Activated CD4-positive, CD25-positive, alpha-beta regulatory T cell treated with anti-CD3 and anti-CD28 coated beads, Interleukin-2, amount 50 U/mL, for 24 hours (primary cell): ENCODE measurements at regions not wholly inside any gene's neighbourhood (a gene's known extent, or its start where the extent isn't known, plus 50 kb on each side); places are given as distances from the start of the nearest gene placed in this dataset.

Source experiments
- ATAC-seq, 2 donors: fragments of 150-1000 bp; cut with Tn5 transposase; one replicate each; pipeline ENCODE4 v1.10.0; 2021; ENCODE audit warnings: mild to moderate bottlenecking in 1 of 2, moderate library complexity in 1 of 2

DNA sequence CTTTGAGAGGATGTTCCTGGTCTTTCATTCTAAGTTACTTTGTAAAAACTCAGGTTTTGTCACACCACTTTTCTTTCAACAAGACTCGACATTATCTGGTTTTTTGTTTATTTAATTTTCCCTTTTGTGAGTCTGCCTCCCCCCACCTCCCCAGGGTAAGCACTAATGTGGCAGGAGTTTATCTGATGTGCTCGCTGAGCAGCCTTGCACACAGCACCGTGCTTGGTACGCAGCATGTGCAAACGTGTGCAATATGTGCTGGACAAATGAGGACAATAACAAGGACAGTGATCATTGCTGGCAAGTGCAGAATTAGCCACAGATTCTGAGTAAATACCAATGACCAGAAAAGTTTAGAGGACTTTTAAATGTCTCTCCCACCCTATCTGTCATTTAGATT lies 391.4 kb downstream of the IRS2 start:
- no peak for ATAC-seq

DNA sequence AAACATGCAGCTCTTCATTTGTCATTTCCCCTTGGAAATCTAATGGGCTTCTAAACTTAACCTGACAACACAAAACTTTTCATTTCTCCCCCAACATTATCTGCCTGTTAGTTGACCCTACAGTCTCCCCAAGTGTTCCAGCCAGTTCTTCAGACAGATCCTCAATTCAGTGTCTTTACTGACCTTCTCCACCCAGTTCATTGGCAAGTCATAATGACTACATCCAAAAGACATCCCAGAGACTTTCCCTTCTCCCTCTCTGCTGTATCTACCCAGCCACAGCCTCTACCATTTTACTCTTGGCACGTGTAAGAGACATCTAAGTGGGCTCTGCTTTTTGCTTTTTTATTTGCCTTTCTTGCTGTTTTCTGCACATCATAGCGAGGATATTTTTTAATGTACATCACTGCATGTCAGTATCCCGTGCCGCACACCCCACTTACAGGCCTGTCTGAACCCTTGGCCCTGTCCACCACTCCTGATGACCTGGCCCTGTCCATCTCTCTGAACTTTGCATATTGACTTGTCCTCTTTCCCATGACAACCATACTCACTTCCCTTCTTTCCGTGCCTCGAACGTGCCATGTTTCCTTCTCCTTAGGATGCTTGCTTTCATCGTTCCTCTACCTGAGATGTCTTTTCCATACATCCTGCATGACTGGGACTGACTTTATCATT lies 391.9 kb downstream of the IRS2 start:
- ATAC-seq, result no peak

- ATAC-seq, result no peak
These were observed 393.3 kb downstream of the IRS2 start for GRCh38 chr13:109393045-109393444.

DNA sequence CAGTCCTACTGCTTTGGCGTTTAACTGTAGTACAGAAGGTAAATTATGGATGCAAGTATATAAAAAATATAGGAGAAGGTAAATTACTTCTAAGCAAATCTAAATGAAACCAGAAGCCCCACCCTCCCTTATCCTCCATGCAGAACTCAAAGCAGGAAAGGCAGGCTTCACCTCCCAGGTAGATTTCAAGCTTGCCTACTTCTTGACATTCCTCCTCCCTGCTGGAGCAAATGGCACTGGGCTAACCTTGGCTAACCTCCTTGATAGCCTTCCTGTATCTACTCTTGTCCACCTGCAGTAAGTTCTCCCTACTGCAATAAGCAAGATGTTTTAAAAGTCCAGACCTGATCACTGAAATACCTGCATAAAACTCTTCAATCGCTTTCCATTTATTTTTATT lies 396.0 kb downstream of the IRS2 start:
- no peak for ATAC-seq

GRCh38 chr13:109389892-109390345 lies 396.5 kb downstream of the IRS2 start:
- no peak for ATAC-seq

GRCh38 chr13:109389456-109389855 lies 396.9 kb downstream of the IRS2 start:
- ATAC-seq, result no peak

DNA sequence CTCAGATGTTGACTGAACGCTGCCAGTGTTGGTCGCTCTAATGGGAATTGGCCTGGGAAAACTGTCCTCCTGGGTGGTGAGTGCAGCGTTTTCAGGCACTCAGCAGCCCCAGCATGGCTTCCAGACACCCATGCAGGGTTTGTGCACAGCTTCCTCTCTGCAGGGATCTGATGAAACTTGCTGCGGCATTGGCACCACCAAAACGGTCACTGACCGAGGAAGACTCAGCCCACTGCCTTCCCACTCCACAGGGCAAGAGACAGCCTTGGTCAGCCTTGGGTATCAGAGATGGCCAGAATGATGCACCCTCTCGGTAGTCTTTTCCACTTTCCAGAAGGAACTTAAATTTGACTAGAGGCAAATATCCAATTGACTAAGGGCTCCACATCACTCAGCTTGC lies 398.9 kb downstream of the IRS2 start:
- no peak for ATAC-seq

DNA sequence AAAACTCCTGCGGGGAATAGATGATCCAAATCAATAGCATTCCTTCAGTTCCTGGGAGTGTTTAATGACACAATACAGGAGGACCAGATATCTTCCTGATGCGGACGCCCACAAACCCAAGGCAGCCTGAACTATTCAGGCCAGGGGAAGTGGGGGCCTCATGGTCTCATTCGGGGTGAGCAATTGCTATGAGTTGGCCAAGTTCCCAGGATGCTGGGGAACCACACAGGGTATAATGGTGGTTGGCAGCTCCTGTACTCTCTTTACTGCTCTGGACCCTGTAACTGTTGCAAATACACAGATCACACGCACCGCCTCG lies 401.2 kb downstream of the IRS2 start:
- no peak for ATAC-seq

GRCh38 chr13:109384491-109385241 lies 401.7 kb downstream of the IRS2 start:
- ATAC-seq, result no peak

DNA sequence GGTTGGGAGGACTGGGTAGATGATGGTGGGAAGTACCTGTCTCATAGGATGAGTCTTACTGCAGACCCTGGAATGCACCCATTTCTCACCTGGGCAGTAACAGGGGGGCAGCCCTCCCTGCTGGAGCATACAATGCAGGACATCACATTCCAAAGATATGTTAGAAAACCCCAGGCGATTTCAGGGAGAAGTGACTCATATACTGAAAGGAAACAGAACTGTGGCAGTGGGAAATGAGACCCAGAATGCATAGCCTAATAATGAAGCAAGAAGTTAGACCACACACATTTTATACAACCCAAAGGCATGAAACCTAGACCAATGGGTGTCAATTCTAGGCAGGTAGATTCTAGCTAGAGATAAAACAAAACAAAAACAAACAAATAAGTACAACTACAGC lies 402.7 kb downstream of the IRS2 start:
- no peak for ATAC-seq

- no peak for ATAC-seq
These were observed 404.7 kb downstream of the IRS2 start for GRCh38 chr13:109381546-109382180.

DNA sequence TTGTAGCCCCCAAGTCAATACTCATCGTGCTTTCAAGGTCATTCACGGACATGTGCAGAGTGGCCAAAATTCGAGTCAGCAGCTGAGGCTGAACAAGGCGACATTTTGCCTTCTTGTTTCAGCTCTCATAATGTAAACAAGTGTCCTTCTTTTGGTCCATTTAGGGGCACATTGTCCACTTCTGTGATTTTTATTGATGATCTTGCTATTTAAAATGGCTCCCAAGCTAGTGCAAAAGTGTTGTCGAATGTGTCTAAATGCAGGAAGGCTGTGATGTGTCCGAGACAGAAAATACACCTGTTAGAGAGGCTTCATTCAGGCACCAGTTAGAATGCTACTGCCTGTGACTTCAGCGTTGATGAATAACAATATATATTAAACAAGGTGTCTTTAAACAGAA lies 405.9 kb downstream of the IRS2 start:
- ATAC-seq, result no peak

DNA sequence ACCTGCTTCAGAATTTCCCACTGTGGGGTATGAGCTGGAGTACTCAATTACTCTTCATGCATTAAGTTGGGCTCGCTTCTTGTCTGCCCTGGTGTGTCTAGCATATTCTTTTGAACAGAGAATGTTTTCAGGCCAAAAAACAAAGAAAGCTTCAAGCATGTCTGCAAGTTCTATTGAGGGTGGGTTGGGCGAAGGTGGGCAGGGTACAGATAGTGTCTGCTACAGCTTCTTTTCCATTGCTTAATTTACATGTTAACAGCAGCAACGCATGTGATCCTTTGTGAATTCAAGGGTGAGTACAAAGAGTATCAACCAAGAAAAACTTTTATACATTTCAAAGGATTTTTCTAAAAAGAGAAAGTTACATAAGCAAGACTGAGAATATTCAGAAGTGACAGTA lies 406.5 kb downstream of the IRS2 start:
- no peak for ATAC-seq

DNA sequence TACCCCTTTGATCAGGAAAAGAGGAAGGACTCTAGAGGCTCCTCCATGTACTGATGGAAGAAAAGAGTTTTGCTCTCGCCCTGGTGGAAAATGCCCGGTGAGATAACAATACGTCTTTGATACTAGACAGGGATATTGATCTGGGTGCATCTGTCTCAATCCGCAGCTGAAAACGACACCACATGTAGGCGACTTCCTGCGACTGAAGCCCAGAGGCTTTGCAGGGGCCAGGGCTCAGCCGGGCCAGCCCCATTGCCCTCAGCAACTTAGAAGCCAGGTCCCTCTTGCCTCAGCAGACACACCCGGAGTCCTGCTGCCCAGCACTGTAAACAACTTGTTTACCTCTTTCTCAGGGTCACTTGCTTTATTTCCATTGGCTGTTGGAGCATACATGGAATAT lies 409.4 kb downstream of the IRS2 start:
- no peak for ATAC-seq

GRCh38 chr13:109374609-109375200 lies 411.7 kb downstream of the IRS2 start:
- ATAC-seq, result no peak

DNA sequence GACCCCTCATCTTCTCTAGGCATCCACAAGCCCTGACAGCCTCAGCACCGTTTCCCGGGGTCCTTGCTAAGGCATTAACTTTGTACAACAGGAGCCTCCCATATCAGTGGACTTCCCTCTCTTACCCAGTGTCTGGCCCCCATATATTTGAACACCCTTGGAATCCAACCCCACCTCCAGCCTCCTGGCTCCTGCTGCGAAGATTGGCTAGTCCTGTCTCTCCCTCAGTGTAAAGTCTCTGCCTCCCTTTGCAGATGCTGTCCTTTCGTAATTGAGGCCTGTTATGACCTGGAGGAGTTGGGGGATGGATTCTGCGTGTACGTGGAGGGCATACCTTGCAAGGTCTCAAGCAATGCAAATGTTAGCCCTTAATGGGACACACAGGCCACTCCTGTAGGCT lies 413.7 kb downstream of the IRS2 start:
- ATAC-seq, result no peak

GRCh38 chr13:109371066-109371465 lies 415.3 kb downstream of the IRS2 start:
- no peak for ATAC-seq

- ATAC-seq, result no peak
These were observed 415.9 kb downstream of the IRS2 start for GRCh38 chr13:109370496-109370895.

- no peak for ATAC-seq
These were observed 416.9 kb downstream of the IRS2 start for GRCh38 chr13:109369353-109370052.

DNA sequence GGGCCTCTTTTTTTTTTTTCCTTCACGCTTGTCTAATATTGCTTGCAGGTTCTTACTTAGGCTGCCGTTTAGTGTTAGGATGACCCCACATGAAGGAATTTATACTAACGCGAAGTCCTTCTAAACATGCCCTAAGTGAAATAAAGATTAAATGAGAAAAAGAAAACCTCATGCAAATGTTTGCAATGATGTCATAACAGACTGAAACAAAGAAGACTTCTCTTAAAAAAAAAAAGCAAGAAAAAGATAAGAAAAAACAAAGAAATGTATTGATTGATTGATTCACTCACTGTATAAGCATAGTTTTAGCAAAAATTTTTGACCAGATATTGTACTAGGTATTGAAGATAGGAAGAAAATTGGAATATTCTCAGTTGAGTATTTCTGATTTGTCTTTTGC lies 418.2 kb downstream of the IRS2 start:
- ATAC-seq, result no peak

GRCh38 chr13:109366525-109366924 lies 419.9 kb downstream of the IRS2 start:
- ATAC-seq, result no peak

DNA sequence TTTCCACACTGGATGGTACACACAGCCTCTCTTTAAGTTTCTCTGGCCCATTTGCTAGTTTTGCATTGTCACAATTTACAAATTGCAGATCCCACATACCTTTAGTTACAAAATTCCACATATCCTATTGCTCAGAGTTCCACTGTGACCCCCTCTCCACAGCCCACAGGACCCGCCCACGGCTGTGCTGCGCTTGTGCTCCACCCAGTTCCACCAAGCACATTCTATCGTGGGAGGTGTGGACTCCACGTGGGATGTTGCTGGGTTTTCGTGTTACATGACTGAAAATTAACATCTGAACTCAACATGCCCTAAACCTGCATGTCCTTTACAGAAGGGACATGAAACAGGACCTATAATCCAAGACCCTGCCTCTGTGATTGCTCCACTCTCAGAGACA lies 423.0 kb downstream of the IRS2 start:
- no peak for ATAC-seq

GRCh38 chr13:109362616-109363015 lies 423.8 kb downstream of the IRS2 start:
- ATAC-seq, result no peak
